ENCODE measurements at regions not wholly inside any gene's neighbourhood (a gene's known extent, or its start where the extent isn't known, plus 50 kb on each side); places are given as distances from the start of the nearest gene placed in this dataset.

GRCh38 chr5:112614285-112614684, 123.4 kb upstream of the APC start:
- H3K36me3 ChIP-seq (ENCODE audit: insufficient read depth): no peaks in the 10 kb centered on the region
- Mint-ChIP-seq H3K27ac (no peak overlapping the region), H3K4me3 (no peak overlapping the region), H3K36me3 (ENCODE audit: low read depth) (no peaks in the 10 kb centered on the region), H3K4me1 (peaks cover 4% of the 10 kb centered on the region; the same call in 1 of the 3 replicates), H3K27me3 (ENCODE audit: insufficient read depth, low read depth, poor library complexity) (no peaks in the 10 kb centered on the region), H3K9me3 (no peaks in the 10 kb centered on the region)
- no peak overlapping the region for H3K4me2 ChIP-seq
- H4K20me1 ChIP-seq (replicated peaks; ENCODE audit: insufficient read depth): no peaks in the 10 kb centered on the region
- TF ChIP-seq EZH2phosphoT487 (IDR thresholded peaks at IDR 0.05; ENCODE audit: unreplicated experiment) (no peak), ZNF462 (CRISPR knock-in tag; IDR thresholded peaks at IDR 0.05) (no peak), JUNB (IDR thresholded peaks at IDR 0.05; ENCODE audit: unreplicated experiment) (no peak), ZNF114 (CRISPR knock-in tag; IDR thresholded peaks at IDR 0.05) (no peak), CREB1 (CRISPR knock-in tag; IDR thresholded peaks at IDR 0.05; ENCODE audit: low read depth) (no peak), STAT1 (IDR thresholded peaks at IDR 0.05; ENCODE audit: unreplicated experiment) (no peak), NANOG (IDR thresholded peaks at IDR 0.05; ENCODE audit: borderline replicate concordance) (no peak)
- TF ChIP-seq, protein P1, sequence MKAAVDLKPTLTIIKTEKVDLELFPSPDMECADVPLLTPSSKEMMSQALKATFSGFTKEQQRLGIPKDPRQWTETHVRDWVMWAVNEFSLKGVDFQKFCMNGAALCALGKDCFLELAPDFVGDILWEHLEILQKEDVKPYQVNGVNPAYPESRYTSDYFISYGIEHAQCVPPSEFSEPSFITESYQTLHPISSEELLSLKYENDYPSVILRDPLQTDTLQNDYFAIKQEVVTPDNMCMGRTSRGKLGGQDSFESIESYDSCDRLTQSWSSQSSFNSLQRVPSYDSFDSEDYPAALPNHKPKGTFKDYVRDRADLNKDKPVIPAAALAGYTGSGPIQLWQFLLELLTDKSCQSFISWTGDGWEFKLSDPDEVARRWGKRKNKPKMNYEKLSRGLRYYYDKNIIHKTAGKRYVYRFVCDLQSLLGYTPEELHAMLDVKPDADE (IDR thresholded peaks at IDR 0.05): no peak
- H2AFZ ChIP-seq: no peak overlapping the region
- no peaks in the 10 kb centered on the region for H3K27me3 ChIP-seq (ENCODE audit: insufficient read depth)
- H3K4me1 ChIP-seq (ENCODE audit: insufficient read depth): no peaks in the 10 kb centered on the region; the same call in 1 of the 2 replicates
- no peaks in the 10 kb centered on the region for H3K9me2 ChIP-seq (ENCODE audit: insufficient read depth)
- no peaks in the 10 kb centered on the region for H3K79me2 ChIP-seq (replicated peaks; ENCODE audit: insufficient read depth)
- H3K27ac ChIP-seq (ENCODE audit: low read depth): no peak overlapping the region
- no peak for DNase-seq (ENCODE audit: low spot score)
- ATAC-seq: no peak
- H3F3A ChIP-seq (replicated peaks; ENCODE audit: low read depth): no peaks in the 10 kb centered on the region
- no peak overlapping the region for H3K4me3 ChIP-seq

Measured in GM23338 (cell line).